ENCODE measurements at regions not wholly inside any gene's neighbourhood (a gene's known extent, or its start where the extent isn't known, plus 50 kb on each side); places are given as distances from the start of the nearest gene placed in this dataset.

DNA sequence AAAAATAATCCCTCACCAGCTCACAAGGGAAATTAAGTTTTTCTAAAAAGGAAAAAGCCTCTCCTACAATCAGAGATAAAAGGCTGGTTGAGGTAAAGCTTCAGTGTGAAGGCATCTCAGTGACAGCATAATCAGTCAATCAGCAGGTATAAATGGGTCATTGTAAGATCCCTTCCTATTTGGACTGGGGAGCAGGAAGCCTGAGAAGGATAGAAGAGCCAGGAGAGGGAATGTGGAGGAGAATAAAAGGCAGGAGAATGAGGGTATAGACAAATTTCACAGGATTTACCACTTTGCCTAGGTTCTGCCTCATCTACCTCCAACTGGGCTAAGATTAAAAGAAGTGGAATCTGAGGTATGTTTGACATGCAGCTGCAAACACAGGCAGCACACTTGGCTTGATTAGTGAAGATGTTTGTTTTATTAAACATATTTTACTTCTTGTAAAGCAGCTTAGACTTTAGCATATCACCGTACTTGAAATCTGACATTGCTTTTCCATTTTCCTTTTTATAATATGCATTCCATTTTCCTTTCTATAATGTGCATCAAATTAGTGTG, 479.1 kb upstream of the USP15 start:
- H3K27me3 ChIP-seq (ENCODE audit: control insufficient read depth in 1 of 2, insufficient read depth in 2 of 2, low read length in 2 of 2) = no peaks in the 10 kb centered on the region
- H3K9me3 ChIP-seq (ENCODE audit: control insufficient read depth in 1 of 2, insufficient read depth in 1 of 2, low read length in 2 of 2) = no peaks in the 10 kb centered on the region
- H3K27ac ChIP-seq (ENCODE audit: low read depth in 1 of 2, low read length in 2 of 2) = no peak overlapping the region
- no peaks in the 10 kb centered on the region for H3K36me3 ChIP-seq (ENCODE audit: insufficient read depth, low read length)
- H3K4me1 ChIP-seq (ENCODE audit: insufficient read depth, low read length) = no peaks in the 10 kb centered on the region
- Mint-ChIP-seq H3K4me3 (no peak overlapping the region), H3K9me3 (peaks cover 2% of the 10 kb centered on the region), H3K36me3 (ENCODE audit: low read depth) (no peaks in the 10 kb centered on the region), H3K27ac (no peak overlapping the region), H3K4me1 (ENCODE audit: low read depth) (no peaks in the 10 kb centered on the region), H3K27me3 (no peaks in the 10 kb centered on the region)
- no peak overlapping the region for H3K4me3 ChIP-seq (ENCODE audit: low read length)
- CTCF ChIA-PET = no interaction called here
- POLR2A ChIA-PET = no interaction called here
- ATAC-seq (ENCODE audit: poor library complexity) (no peak), DNase-seq (no peak)
- TF ChIP-seq, protein P1, sequence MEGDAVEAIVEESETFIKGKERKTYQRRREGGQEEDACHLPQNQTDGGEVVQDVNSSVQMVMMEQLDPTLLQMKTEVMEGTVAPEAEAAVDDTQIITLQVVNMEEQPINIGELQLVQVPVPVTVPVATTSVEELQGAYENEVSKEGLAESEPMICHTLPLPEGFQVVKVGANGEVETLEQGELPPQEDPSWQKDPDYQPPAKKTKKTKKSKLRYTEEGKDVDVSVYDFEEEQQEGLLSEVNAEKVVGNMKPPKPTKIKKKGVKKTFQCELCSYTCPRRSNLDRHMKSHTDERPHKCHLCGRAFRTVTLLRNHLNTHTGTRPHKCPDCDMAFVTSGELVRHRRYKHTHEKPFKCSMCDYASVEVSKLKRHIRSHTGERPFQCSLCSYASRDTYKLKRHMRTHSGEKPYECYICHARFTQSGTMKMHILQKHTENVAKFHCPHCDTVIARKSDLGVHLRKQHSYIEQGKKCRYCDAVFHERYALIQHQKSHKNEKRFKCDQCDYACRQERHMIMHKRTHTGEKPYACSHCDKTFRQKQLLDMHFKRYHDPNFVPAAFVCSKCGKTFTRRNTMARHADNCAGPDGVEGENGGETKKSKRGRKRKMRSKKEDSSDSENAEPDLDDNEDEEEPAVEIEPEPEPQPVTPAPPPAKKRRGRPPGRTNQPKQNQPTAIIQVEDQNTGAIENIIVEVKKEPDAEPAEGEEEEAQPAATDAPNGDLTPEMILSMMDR (IDR thresholded peaks at IDR 0.05) = no peak
- intact Hi-C loops (cut with DNase I, micrococcal nuclease) = no loop called here

DNA sequence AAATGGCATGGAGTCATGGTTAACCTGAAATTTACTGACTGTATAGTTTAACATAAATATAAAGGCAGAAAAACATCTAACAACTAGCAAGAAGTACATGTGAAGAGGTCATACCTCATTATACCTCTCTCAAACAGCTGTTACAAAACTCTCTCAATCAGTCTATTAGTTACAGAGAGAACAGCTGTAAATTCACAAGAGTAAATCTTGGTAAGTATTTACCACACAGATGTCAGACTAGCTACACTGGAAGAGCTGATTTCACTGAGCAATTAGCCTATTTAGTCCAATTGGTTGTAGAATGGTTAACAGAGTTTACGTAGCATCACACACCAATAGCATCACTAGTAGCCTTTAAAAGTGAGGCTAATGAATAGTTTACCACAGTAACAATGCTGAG, 463.4 kb upstream of the USP15 start:
- no peaks in the 10 kb centered on the region for H3K27me3 Mint-ChIP-seq

DNA sequence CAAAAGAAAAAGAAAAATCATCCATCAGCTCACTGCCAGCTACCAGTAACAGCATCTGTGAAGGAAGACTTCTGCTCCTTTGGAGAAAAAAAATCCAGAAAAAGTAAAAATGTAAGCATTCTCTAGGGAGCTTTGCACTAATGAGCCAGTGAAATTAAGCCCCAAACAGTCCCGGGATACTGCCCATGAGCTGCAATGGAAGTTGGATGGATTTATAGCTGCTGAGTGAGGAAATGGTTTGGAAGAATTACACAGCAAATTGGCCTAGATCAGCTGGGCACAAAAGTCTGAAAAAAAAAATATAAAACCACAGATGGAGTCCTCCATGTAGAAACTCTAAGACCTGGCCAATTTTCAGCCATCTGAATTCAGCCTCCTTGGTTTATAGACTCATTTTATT, 462.9 kb upstream of the USP15 start:
- H3K9me3 Mint-ChIP-seq = no peaks in the 10 kb centered on the region

More for the DNA sequence above, 463.4 kb upstream of the USP15 start:
- H3K36me3 ChIP-seq (ENCODE audit: insufficient read depth, low read length) = no peaks in the 10 kb centered on the region
- CTCF ChIA-PET = no interaction called here
- POLR2A ChIA-PET = no interaction called here
- Mint-ChIP-seq H3K9me3 (peaks cover 3% of the 10 kb centered on the region), H3K4me3 (no peak overlapping the region), H3K36me3 (ENCODE audit: low read depth) (no peaks in the 10 kb centered on the region), H3K4me1 (ENCODE audit: low read depth) (no peaks in the 10 kb centered on the region), H3K27ac (no peak overlapping the region)
- no peaks in the 10 kb centered on the region for H3K4me1 ChIP-seq (ENCODE audit: insufficient read depth, low read length)
- DNase-seq (no peak), ATAC-seq (ENCODE audit: poor library complexity) (no peak)
- TF ChIP-seq, protein P1 (IDR thresholded peaks at IDR 0.05) = no peak
- H3K4me3 ChIP-seq (ENCODE audit: low read length) = no peak overlapping the region
- intact Hi-C loops (cut with DNase I, micrococcal nuclease) = no loop called here
- no peaks in the 10 kb centered on the region for H3K27me3 ChIP-seq (ENCODE audit: control insufficient read depth in 1 of 2, insufficient read depth in 2 of 2, low read length in 2 of 2)
- H3K9me3 ChIP-seq (ENCODE audit: control insufficient read depth in 1 of 2, insufficient read depth in 1 of 2, low read length in 2 of 2) = no peaks in the 10 kb centered on the region
- H3K27ac ChIP-seq (ENCODE audit: low read depth in 1 of 2, low read length in 2 of 2) = no peak overlapping the region

More for the DNA sequence above, 462.9 kb upstream of the USP15 start:
- ATAC-seq (ENCODE audit: poor library complexity) = no peak
- no peak overlapping the region for H3K27ac Mint-ChIP-seq
- CTCF ChIA-PET = no interaction called here
- H3K4me3 Mint-ChIP-seq = no peak overlapping the region
- Histone ChIP-seq H3K36me3 (ENCODE audit: insufficient read depth, low read length) (no peaks in the 10 kb centered on the region), H3K9me3 (ENCODE audit: control insufficient read depth in 1 of 2, insufficient read depth in 1 of 2, low read length in 2 of 2) (no peaks in the 10 kb centered on the region), H3K4me1 (ENCODE audit: insufficient read depth, low read length) (no peaks in the 10 kb centered on the region), H3K27me3 (ENCODE audit: control insufficient read depth in 1 of 2, insufficient read depth in 2 of 2, low read length in 2 of 2) (no peaks in the 10 kb centered on the region), H3K27ac (ENCODE audit: low read depth in 1 of 2, low read length in 2 of 2) (no peak overlapping the region), H3K4me3 (ENCODE audit: low read length) (no peak overlapping the region)
- TF ChIP-seq, protein P1 (IDR thresholded peaks at IDR 0.05) = no peak
- no peaks in the 10 kb centered on the region for H3K4me1 Mint-ChIP-seq (ENCODE audit: low read depth)
- no peaks in the 10 kb centered on the region for H3K36me3 Mint-ChIP-seq (ENCODE audit: low read depth)
- DNase-seq = no peak
- no peaks in the 10 kb centered on the region for H3K27me3 Mint-ChIP-seq
- POLR2A ChIA-PET = no interaction called here
- intact Hi-C loops (cut with DNase I, micrococcal nuclease) = no loop called here
